HG03045 (cell line): ENCODE measurements at regions not wholly inside any gene's neighbourhood (a gene's known extent, or its start where the extent isn't known, plus 50 kb on each side); places are given as distances from the start of the nearest gene placed in this dataset.

Experiments used
- ATAC-seq: cut with Tn5 transposase; IDR thresholded peaks from one replicate; pipeline ENCODE4 v1.9.1; 2021; ENCODE audit warnings: mild to moderate bottlenecking, moderate library complexity; ENCODE audit not compliant: unreplicated experiment

- no peak for ATAC-seq
These were observed 60.3 kb upstream of the EML4 start for GRCh38 chr2:42108852-42109251.

- ATAC-seq, result no peak
These were observed 59.1 kb upstream of the EML4 start for GRCh38 chr2:42109959-42110640.

GRCh38 chr2:42110641-42111322 lies 58.4 kb upstream of the EML4 start:
- no peak for ATAC-seq

- ATAC-seq, result no peak
These were observed 56.7 kb upstream of the EML4 start for GRCh38 chr2:42112418-42112817.

GRCh38 chr2:42113452-42113851 lies 55.7 kb upstream of the EML4 start:
- ATAC-seq, result no peak

GRCh38 chr2:42114091-42114490 lies 55.1 kb upstream of the EML4 start:
- no peak for ATAC-seq

GRCh38 chr2:42115588-42115987 lies 53.6 kb upstream of the EML4 start:
- no peak for ATAC-seq

- ATAC-seq, result no peak
These were observed 52.7 kb upstream of the EML4 start for GRCh38 chr2:42116195-42117181.

GRCh38 chr2:42117182-42117579 lies 52.0 kb upstream of the EML4 start:
- no peak for ATAC-seq

GRCh38 chr2:42117923-42118753 lies 51.0 kb upstream of the EML4 start:
- ATAC-seq, result peak; percentile 84

GRCh38 chr2:42118754-42119569 lies 50.2 kb upstream of the EML4 start:
- ATAC-seq, result no peak
